SK-N-SH (cell line): ENCODE measurements at regions not wholly inside any gene's neighbourhood (a gene's known extent, or its start where the extent isn't known, plus 50 kb on each side); places are given as distances from the start of the nearest gene placed in this dataset.

Experiments
- EZH2phosphoT487 ChIP-seq: fragments of 200-600 bp; sonication (generic); IDR thresholded peaks from 2 replicates; pipeline ENCODE4 v1.6.1; 2017; ENCODE audit warnings: low read depth, mixed run types, mild to moderate bottlenecking, antibody characterized with exemption, moderate library complexity, borderline replicate concordance
- JUND ChIP-seq: IDR thresholded peaks from 2 replicates; pipeline ENCODE4 v1.4.0; 2012
- TF ChIP-seq, protein P1 (sequence below): fragments of 200-600 bp; sonication (generic); IDR thresholded peaks from 2 replicates; pipeline ENCODE4 v1.6.1; 2017; ENCODE audit warnings: antibody characterized with exemption, mild to moderate bottlenecking, moderate library complexity

DNA sequence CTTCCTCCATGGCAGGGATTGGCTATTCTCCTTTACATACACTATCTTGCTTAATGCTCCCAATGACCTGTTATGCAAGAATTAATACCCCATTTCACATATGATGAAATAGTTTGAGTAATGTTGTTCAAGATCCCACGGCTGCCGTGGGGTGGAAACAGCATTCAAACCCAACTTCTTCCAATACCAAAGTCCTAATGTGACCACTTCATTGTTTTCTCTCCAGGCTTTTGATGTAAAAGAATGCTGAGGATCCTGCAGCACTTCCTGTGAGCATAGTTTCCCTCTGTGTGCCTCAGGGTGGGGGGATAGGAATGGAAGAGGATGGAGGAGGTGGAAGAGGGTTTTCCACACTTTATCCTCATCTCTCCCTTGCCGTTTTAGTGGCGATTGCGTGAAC, 199.4 kb downstream of the IRS1 start:
- no peak for TF ChIP-seq EZH2phosphoT487
- no peak for TF ChIP-seq JUND
- TF ChIP-seq, protein P1, sequence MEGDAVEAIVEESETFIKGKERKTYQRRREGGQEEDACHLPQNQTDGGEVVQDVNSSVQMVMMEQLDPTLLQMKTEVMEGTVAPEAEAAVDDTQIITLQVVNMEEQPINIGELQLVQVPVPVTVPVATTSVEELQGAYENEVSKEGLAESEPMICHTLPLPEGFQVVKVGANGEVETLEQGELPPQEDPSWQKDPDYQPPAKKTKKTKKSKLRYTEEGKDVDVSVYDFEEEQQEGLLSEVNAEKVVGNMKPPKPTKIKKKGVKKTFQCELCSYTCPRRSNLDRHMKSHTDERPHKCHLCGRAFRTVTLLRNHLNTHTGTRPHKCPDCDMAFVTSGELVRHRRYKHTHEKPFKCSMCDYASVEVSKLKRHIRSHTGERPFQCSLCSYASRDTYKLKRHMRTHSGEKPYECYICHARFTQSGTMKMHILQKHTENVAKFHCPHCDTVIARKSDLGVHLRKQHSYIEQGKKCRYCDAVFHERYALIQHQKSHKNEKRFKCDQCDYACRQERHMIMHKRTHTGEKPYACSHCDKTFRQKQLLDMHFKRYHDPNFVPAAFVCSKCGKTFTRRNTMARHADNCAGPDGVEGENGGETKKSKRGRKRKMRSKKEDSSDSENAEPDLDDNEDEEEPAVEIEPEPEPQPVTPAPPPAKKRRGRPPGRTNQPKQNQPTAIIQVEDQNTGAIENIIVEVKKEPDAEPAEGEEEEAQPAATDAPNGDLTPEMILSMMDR, result no peak
